H9 (cell line): ENCODE measurements at regions not wholly inside any gene's neighbourhood (a gene's known extent, or its start where the extent isn't known, plus 50 kb on each side); places are given as distances from the start of the nearest gene placed in this dataset.

Experiments
- DNase-seq: peaks from one replicate; pipeline ENCODE4 v3.0.0-alpha.2; 2017
- H2AFZ ChIP-seq: one replicate; pipeline ENCODE4 v1.6.1; 2013; ENCODE audit warnings: mild to moderate bottlenecking, low read length, control low read depth, moderate library complexity
- H2AK5ac ChIP-seq: 2 replicates; pipeline ENCODE4 v1.6.1; 2013; ENCODE audit warnings: low read length, control low read depth, mixed read lengths; ENCODE audit not compliant: insufficient read length
- H2BK120ac ChIP-seq: one replicate; pipeline ENCODE4 v1.6.1; 2013; ENCODE audit warnings: low read depth, mild to moderate bottlenecking, low read length, control low read depth, inconsistent platforms; ENCODE audit not compliant: poor library complexity, severe bottlenecking
- H2BK12ac ChIP-seq: 2 replicates; pipeline ENCODE4 v1.6.1; 2013; ENCODE audit warnings: low read length, control low read depth, mixed read lengths, low read depth; ENCODE audit not compliant: insufficient read length
- H2BK15ac ChIP-seq: 2 replicates; pipeline ENCODE4 v1.6.1; 2013; ENCODE audit warnings: low read depth, low read length, control low read depth
- H2BK20ac ChIP-seq: one replicate; pipeline ENCODE4 v1.6.1; 2013; ENCODE audit warnings: low read depth, mild to moderate bottlenecking, low read length, control low read depth, inconsistent platforms; ENCODE audit not compliant: poor library complexity, severe bottlenecking
- H2BK5ac ChIP-seq: 2 replicates; pipeline ENCODE4 v1.6.1; 2013; ENCODE audit warnings: low read length, control low read depth, mixed read lengths; ENCODE audit not compliant: insufficient read length
- H3K14ac ChIP-seq: 2 replicates; pipeline ENCODE4 v1.6.1; 2013; ENCODE audit warnings: low read length, control low read depth; ENCODE audit not compliant: insufficient read depth
- H3K18ac ChIP-seq: 2 replicates; pipeline ENCODE4 v1.6.1; 2013; ENCODE audit warnings: low read depth, mild to moderate bottlenecking, mixed read lengths, low read length, control low read depth; ENCODE audit not compliant: insufficient read length
- H3K23ac ChIP-seq: 2 replicates; pipeline ENCODE4 v1.6.1; 2013; ENCODE audit warnings: low read length, control low read depth, mixed read lengths, low read depth; ENCODE audit not compliant: insufficient read length
- H3K23me2 ChIP-seq: 2 replicates; pipeline ENCODE4 v1.6.1; 2013; ENCODE audit warnings: low read depth, mild to moderate bottlenecking, mixed read lengths, low read length, control low read depth; ENCODE audit not compliant: insufficient read length, poor library complexity, severe bottlenecking
- H3K27ac ChIP-seq: 2 replicates; pipeline ENCODE4 v1.5.1; 2013; ENCODE audit warnings: low read length, control low read depth, mixed read lengths, low read depth; ENCODE audit not compliant: insufficient read length
- H3K27me3 ChIP-seq: 2 replicates; pipeline ENCODE4 v1.6.1; 2013; ENCODE audit warnings: low read length, control low read depth, inconsistent platforms; ENCODE audit not compliant: insufficient read depth
- H3K4ac ChIP-seq: 2 replicates; pipeline ENCODE4 v1.6.1; 2013; ENCODE audit warnings: low read depth, mild to moderate bottlenecking, control low read depth, inconsistent platforms, low read length, moderate library complexity
- H3K4me1 ChIP-seq: 2 replicates; pipeline ENCODE4 v1.6.1; 2013; ENCODE audit warnings: low read length, control low read depth, inconsistent platforms; ENCODE audit not compliant: insufficient read depth
- H3K4me2 ChIP-seq: 2 replicates; pipeline ENCODE4 v1.6.1; 2013; ENCODE audit warnings: low read length, control low read depth, mixed read lengths; ENCODE audit not compliant: insufficient read length, insufficient read depth
- H3K56ac ChIP-seq: 2 replicates; pipeline ENCODE4 v1.6.1; 2013; ENCODE audit warnings: low read depth, mild to moderate bottlenecking, mixed read lengths, low read length, control low read depth; ENCODE audit not compliant: insufficient read length
- H3K79me1 ChIP-seq: 2 replicates; pipeline ENCODE4 v1.6.1; 2013; ENCODE audit warnings: low read depth, mild to moderate bottlenecking, moderate library complexity, low read length, control low read depth, inconsistent platforms; ENCODE audit not compliant: insufficient read depth, poor library complexity, severe bottlenecking
- H3K79me2 ChIP-seq: 2 replicates; pipeline ENCODE4 v1.6.1; 2013; ENCODE audit warnings: low read length, control low read depth, inconsistent platforms; ENCODE audit not compliant: insufficient read depth
- H3K9ac ChIP-seq: 2 replicates; pipeline ENCODE4 v1.6.1; 2013; ENCODE audit warnings: low read length, control low read depth, mixed read lengths; ENCODE audit not compliant: insufficient read length; ENCODE audit errors: extremely low read depth
- H3K9me3 ChIP-seq: one replicate; pipeline ENCODE4 v1.6.1; 2013; ENCODE audit warnings: low read depth, low read length, inconsistent platforms; ENCODE audit not compliant: control insufficient read depth
- H3T11ph ChIP-seq: one replicate; pipeline ENCODE4 v1.6.1; 2013; ENCODE audit warnings: mild to moderate bottlenecking, low read length, control low read depth, inconsistent platforms
- H4K20me1 ChIP-seq: one replicate; pipeline ENCODE4 v1.6.1; 2013; ENCODE audit not compliant: control insufficient read depth, insufficient read length, insufficient read depth
- H4K5ac ChIP-seq: 2 replicates; pipeline ENCODE4 v1.6.1; 2013; ENCODE audit warnings: low read depth, mild to moderate bottlenecking, mixed read lengths, low read length, control low read depth; ENCODE audit not compliant: insufficient read length
- H4K8ac ChIP-seq: replicated peaks from 2 replicates; pipeline ENCODE4 v1.6.1; 2013; ENCODE audit warnings: low read length, control low read depth, mixed read lengths, low read depth; ENCODE audit not compliant: insufficient read length
- H4K91ac ChIP-seq: 2 replicates; pipeline ENCODE4 v1.6.1; 2013; ENCODE audit warnings: low read depth, mild to moderate bottlenecking, moderate library complexity, mixed read lengths, low read length, control low read depth; ENCODE audit not compliant: insufficient read length
- H3K27ac Mint-ChIP-seq, 3 experiments: 2 replicates in 2 of 3; 3 replicates in 1 of 3; pipeline ENCODE4 v1.8.0; 2020 to 2021; ENCODE audit warnings: mixed read lengths in 3 of 3, mild to moderate bottlenecking in 1 of 3, moderate library complexity in 1 of 3
- H3K27me3 Mint-ChIP-seq: 2 replicates; pipeline ENCODE4 v1.8.0; 2021; ENCODE audit warnings: low read depth, mild to moderate bottlenecking, moderate library complexity, mixed read lengths
- H3K36me3 Mint-ChIP-seq, 3 experiments: 2 replicates in 2 of 3; 3 replicates in 1 of 3; pipeline ENCODE4 v1.8.0; 2020 to 2021; ENCODE audit warnings: low read depth in 3 of 3, mixed read lengths in 3 of 3; ENCODE audit not compliant: insufficient read depth in 1 of 3
- H3K4me1 Mint-ChIP-seq, 2 experiments: 2 replicates each; pipeline ENCODE4 v1.8.0; 2020; ENCODE audit warnings: mixed read lengths in 2 of 2
- H3K4me3 Mint-ChIP-seq, 2 experiments: 2 replicates in 1 of 2; 3 replicates in 1 of 2; pipeline ENCODE4 v1.8.0; 2020 to 2021; ENCODE audit warnings: mild to moderate bottlenecking in 2 of 2, mixed read lengths in 2 of 2, moderate library complexity in 1 of 2
- H3K9me3 Mint-ChIP-seq, 2 experiments: 2 replicates in 1 of 2; 3 replicates in 1 of 2; pipeline ENCODE4 v1.8.0; 2020; ENCODE audit warnings: mild to moderate bottlenecking in 2 of 2, mixed read lengths in 2 of 2, moderate library complexity in 1 of 2
- CTCF ChIP-seq: fragments of 200-600 bp; sonication (generic); conservative IDR thresholded peaks from 3 replicates; pipeline ENCODE4 v1.8.0; 2021; ENCODE audit warnings: antibody characterized with exemption, mild to moderate bottlenecking
- WGBS: extraction: QIAGEN DNeasy Blood & Tissue Kit; methylation state at CpG from one replicate; pipeline ENCODE4 v1.1.7; 2013; ENCODE audit warnings: missing lambda C conversion rate, low lambda C conversion rate, mixed read lengths; ENCODE audit not compliant: insufficient read length; ENCODE audit errors: extremely low coverage; 5-methylcytosine and 5-hydroxymethylcytosine counted together

- H3K14ac ChIP-seq = no peak overlapping the region
- no peak overlapping the region for H3K4ac ChIP-seq
- H2BK120ac ChIP-seq = no peak overlapping the region
- H3T11ph ChIP-seq = no peak overlapping the region
- no peaks in the 10 kb centered on the region for H3K9me3 Mint-ChIP-seq
- H3K9ac ChIP-seq = no peak overlapping the region
- no peaks in the 10 kb centered on the region for H3K23me2 ChIP-seq
- no peaks in the 10 kb centered on the region for H3K27me3 ChIP-seq
- H3K56ac ChIP-seq = no peak overlapping the region
- no peak overlapping the region for H2BK15ac ChIP-seq
- H3K36me3 Mint-ChIP-seq = no peaks in the 10 kb centered on the region
- no peaks in the 10 kb centered on the region for H3K79me2 ChIP-seq
- no peaks in the 10 kb centered on the region for H4K20me1 ChIP-seq
- no peak for TF ChIP-seq CTCF
- H4K5ac ChIP-seq = no peak overlapping the region
- H3K4me1 Mint-ChIP-seq = no peaks in the 10 kb centered on the region; a peak in 1 of 4 replicates
- H4K8ac ChIP-seq = no peak overlapping the region
- H3K9me3 ChIP-seq = no peaks in the 10 kb centered on the region
- H3K18ac ChIP-seq = no peak overlapping the region
- no peak overlapping the region for H2AK5ac ChIP-seq
- no peaks in the 10 kb centered on the region for H3K79me1 ChIP-seq
- WGBS = no CpG with 5 or more reads among the region's 3 CpGs
- H2BK20ac ChIP-seq = no peak overlapping the region
- H3K4me1 ChIP-seq = no peaks in the 10 kb centered on the region
- H2BK5ac ChIP-seq = no peak overlapping the region
- DNase-seq = no peak
- no peak overlapping the region for H2BK12ac ChIP-seq
- no peak overlapping the region for H4K91ac ChIP-seq
- no peak overlapping the region for H3K27ac Mint-ChIP-seq
- no peak overlapping the region for H3K4me2 ChIP-seq
- no peak overlapping the region for H3K27ac ChIP-seq
- H3K4me3 Mint-ChIP-seq = no peak overlapping the region
- H3K23ac ChIP-seq = no peak overlapping the region
- H2AFZ ChIP-seq = no peak overlapping the region
- H3K27me3 Mint-ChIP-seq = no peaks in the 10 kb centered on the region
Measured at GRCh38 chr4:134421734-134422133, 220.1 kb upstream of the PABPC4L start.
